HG02885 (cell line): ENCODE measurements at regions not wholly inside any gene's neighbourhood (a gene's known extent, or its start where the extent isn't known, plus 50 kb on each side); places are given as distances from the start of the nearest gene placed in this dataset.

Source experiments
- ATAC-seq: cut with Tn5 transposase; IDR thresholded peaks from one replicate; pipeline ENCODE4 v1.9.1; 2021; ENCODE audit warnings: mild to moderate bottlenecking; ENCODE audit not compliant: unreplicated experiment, poor library complexity

DNA sequence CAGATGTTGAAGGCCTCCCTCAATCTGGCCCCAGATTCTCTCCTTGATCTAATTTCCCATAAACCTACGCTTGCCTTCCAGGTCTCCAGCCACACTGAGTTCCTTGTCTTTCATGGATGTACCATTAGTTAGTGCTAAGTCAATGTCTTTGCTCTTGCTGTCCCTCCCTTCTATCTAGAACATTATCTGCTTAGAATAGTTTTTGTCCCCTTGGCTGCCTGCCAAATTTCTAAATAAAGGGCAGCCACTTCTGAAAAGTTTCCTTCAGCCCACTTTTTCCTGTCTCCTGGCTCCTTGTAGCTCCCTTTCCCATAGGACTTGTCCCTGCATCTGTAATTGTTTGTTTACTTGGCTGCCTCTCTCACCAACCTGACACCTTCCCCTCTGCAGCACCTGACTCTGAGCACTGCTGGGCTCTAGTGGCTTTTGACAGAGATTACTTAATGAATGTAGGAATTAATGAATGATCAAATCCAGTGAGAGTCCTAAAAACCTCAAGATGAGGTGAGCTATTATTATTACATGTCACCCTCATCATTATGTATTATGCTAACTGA lies 58.3 kb downstream of the CXCL12 start:
- no peak for ATAC-seq

DNA sequence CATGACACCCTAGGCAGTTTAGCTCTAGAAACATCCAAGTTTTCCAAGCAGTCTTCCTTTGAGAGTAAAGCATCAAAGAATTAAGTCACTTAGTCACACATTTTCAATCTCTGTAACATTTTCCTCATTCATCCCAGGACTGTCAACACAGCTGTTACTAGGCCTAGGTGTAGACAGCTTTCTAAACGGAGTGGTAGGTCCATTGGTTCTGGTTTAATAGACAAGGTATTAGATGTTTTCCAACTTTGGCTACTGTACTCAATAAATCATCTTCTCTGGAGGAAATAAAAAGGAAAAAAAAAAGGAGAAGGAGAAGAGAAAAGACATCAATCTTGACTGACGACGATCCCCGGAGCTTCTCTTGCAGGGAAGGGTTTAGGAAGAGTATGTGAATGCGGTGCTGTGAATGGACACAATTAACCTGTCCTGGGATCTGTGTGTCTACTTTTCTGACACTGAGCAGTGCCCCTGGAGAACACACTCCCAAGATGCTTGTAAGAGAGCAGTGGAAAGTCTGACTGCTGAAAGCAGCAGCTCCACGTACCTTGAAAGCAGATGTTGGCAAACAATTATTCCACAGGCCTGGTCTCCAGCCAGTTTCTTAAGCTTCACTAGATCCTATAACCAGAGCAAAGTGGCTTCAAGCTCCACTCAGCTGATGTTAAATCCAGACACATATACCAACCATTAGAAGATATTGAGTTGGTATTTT lies 59.1 kb downstream of the CXCL12 start:
- ATAC-seq: no peak

DNA sequence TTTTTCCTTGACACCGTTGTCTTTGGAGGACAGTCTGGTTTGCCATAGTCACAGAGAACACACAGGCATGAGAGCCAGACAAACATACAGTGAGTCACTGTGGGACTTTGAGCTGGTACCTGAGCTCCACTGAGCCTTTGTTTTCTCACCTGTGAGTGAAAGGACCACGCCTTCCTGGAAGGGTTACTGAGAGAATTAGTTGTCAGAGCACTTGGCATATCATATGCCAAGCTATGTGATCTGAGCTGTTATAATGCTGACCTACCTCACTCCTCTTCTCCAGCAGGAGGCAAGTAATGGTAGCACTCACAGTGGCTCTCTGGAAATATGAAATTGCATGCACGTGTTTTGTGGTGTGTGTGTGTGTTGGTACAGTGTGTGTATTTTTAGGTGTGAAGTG lies 59.7 kb downstream of the CXCL12 start:
- ATAC-seq: no peak

DNA sequence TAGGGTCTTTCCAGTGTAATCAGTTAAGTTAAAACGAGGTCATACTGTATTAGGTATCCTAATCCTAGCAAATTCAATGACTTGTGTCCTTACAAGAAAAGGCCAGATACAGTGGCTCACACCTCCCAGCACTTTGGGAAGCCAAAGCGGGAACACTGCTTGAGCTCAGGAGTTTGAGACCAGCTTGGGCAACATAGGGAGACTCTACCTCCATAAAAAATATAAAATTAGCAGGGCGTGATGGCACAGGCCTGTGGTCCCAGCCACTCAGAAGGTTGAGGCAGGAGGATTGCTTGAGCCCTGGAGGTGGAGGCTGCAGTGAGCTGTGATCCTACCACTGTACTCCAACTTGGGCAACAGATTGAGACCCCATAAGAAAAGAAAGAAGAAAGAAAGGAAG lies 61.1 kb downstream of the CXCL12 start:
- no peak for ATAC-seq

DNA sequence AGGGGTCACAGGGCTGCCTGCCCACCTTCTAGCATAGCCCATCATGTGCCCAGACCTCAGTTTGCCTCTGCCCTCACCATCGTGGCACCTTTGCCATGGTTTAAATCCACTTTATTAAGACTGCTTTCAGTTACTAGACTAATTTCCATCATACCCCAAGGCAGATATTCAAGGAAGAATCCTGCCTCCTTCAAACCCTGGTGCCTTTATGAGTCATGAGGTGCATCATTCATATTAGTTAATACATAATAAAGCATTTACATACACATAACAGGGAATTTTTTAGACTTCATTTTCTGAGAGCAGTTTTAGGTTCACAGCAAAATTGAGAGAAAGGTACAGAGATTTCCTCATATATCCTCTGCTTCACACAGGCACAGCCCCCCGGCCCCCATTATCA lies 62.8 kb downstream of the CXCL12 start:
- no peak for ATAC-seq

DNA sequence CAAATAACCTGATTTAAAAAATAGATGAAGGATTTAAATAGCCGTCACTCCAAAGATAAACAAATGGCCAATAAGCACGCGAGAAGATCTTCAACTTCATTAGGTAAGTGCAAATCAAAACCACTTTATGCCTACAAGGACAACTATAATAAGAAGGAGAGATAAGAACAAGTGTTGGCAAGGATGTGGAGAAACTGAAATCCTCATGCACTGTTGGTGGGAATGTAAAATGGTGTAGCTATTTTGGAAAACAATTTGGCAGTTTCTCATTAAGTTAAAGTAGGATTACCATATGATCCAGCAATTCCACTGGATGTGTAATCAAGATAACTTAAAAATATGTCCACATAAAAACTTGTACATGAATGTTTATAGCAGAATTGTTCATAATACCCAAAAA lies 64.1 kb downstream of the CXCL12 start:
- no peak for ATAC-seq

DNA sequence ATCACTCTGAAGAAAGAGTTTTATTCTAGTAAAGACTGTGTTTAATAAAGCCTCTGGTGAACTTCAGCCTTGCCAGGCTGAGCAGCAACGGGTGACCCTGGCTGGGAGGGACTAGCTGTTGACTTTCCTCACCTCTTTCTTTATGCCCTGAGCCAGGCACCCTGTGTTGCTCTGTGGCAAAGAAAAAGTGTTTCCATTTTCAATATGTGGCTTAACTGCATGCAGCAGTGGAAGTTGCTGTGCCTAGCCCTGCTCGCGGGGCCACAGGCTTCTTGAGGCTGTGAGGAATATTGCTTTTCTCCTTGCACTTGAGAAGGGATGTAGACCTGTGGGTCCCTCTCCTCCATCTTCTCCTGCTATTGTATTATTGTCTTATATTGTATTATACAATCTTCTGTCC lies 67.0 kb downstream of the CXCL12 start:
- no peak for ATAC-seq

DNA sequence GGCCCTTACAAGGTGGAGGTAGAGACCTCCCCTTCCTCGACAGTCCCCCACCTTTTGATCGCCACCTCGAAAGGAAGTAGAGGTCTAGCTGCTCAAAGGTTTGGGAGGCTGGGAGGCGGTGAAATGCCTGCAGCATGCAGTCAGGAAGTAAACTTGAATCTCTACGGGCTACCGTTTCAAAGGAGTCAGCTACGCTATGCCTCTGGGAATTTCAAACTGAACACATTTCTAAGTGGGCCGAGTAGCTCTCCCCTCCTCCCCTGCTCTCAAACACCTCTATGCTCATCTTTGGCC lies 68.0 kb downstream of the CXCL12 start:
- ATAC-seq: no peak

DNA sequence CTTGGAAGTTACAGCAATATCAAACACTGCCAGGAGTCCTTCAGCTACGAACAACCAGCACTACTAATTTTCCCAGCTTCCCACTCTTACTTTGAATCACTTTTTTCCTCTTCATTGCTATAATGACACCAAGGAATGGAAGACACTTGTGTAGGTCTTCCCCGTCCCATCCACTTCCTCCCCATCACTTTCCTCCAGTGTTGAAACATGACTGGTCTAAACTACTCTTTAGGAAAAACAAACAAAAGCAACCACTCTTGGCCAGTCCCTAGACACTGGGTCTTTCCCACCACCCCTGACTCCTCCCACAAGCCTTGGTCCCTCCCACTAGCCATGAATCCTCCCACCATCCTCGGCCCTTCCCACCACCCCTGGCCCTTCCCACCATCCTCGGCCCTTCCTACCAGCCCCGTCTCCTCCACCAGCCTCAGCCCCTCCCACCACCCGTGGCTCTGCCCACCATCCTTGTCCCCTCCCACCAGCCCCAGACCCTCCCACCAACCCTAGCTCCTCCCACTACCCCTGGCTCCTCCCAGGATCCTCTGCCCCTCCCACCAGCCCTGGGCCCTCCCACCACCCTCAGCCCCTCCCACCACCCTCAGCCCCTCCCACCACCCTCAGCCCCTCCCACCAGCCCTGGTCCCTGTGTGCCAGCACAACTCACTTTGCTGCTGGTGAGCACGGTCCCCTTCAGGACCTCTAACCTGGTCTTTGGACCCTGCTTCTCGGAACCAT lies 68.5 kb downstream of the CXCL12 start:
- peak; percentile 55 for ATAC-seq

DNA sequence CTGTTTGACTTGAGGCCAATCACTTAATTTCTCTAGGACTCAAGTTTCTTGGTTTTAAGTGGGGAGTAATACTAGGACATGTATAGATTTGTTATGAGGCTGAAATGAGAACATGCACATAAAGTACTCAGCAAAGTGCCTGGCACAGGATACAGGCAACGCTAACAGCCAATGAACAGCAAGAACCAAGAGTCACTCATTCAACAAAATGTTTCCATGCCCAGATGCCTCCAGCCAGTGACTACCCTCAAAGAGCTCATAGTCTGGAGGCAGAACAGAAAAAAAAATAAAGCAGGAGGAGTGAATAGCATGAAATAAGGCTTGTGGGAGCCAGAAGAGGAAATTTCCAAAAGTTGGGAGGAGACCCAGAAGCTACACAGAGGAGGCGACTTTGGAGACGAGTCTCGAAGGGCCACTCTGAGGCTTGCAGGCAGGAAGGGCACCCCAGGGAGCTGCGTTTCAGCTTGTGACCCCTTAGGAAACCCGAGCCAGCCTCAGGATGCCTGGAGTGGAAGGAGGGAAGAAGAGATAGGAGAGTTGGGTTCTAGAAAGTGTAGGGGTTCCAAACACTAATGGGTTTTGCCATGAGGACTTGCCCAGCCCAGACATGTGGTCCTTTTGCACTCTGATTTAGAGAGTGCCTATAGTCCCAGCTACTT lies 70.0 kb downstream of the CXCL12 start:
- no peak for ATAC-seq

DNA sequence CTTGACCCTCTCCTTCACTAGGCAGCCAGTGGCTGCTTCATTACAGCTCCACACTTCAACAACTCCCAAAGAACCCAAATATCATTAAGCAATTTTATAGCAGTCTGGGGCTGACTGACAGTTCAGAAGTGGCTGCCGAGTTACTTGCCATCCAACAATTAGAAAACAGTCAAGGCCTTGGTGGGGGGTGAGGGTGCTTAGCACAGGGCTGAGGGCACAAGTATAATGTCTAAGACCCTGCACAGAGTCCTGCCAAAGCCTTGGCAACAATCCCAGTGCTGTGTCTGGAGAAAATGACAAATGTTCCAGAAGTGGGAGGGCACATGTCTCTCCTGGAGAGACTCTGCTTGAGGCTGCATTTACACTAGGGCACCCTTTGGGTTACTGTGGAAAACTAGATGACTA lies 71.1 kb downstream of the CXCL12 start:
- ATAC-seq: no peak

DNA sequence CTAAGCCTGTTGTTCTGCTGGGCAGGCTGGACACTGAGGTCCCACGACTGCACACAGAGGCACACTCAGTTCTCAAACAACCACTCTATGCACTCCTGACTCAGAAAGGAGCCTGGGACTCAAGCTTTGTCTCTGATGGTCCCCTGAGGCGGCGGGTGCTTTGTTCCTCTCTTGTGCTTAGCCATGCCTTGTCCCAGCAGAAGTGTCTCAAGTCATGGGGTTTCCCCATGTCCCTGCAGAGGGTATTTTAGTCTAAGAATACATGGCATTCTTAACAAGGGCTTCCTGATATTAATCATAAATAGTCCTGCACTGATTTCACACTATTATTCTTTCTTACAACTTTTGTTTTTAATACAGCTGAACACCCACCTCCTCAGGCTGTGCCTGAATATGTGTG lies 72.5 kb downstream of the CXCL12 start:
- no peak for ATAC-seq

DNA sequence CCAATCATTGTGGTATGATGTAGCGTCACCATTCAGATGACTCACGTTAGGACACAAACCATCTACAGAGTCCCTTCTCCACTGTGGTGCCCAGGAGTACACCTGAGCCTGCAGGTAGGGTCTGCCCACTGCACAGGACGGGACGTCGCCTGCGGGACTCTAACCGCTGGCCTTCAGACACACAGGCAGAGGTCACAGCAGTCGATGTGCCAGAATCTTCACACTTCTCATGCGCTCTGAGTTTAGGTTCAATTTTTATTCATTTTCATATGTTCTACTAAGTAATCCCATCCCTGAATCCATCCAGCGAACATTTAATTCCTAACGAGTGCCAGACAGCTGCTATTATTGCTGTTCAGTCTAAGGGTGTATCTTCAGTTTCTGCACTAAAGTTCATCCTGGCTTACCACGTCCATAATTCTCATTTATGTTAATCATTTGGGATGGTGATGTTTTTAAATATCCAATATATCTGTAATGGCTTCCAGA lies 73.3 kb downstream of the CXCL12 start:
- no peak for ATAC-seq

DNA sequence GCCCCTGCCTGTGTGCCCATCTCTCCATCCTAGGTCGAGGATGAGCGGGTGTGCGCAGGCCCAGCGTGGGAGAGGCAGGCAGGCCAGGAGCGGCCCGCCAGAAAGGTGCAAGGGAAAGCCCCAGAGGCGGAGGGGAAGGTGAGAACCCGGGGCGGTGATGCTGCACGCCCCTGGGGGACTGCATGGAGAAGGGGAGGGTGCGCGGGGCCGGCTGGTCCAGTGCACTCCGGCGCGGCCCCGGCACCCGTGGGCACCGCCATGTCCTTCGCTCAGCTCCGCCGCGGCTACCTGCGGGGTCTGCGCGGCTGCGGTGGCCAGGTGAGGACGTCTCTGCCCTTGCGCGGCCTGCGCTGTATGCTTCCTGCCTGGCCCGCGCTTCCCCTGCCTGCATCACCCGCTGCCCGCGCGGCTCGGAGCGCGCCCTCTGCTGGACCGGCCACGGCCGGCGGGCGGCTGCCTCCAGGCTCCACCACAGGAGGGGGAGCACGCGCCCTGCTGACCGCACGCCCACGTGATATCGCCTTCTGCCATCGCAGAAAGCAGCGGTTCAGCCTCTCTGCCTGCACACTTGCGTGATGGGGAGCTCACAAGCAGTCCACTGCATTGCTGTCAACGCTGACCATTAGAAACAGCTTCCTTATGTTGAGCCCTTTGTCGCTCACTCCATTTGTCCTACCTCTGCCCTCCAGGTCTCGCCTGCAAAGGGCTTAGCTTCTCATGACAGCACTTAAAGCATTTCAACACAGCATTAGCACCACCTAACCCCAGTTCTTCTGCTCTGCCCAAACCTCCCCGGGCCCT lies 73.9 kb downstream of the CXCL12 start:
- ATAC-seq: peak; percentile 93

DNA sequence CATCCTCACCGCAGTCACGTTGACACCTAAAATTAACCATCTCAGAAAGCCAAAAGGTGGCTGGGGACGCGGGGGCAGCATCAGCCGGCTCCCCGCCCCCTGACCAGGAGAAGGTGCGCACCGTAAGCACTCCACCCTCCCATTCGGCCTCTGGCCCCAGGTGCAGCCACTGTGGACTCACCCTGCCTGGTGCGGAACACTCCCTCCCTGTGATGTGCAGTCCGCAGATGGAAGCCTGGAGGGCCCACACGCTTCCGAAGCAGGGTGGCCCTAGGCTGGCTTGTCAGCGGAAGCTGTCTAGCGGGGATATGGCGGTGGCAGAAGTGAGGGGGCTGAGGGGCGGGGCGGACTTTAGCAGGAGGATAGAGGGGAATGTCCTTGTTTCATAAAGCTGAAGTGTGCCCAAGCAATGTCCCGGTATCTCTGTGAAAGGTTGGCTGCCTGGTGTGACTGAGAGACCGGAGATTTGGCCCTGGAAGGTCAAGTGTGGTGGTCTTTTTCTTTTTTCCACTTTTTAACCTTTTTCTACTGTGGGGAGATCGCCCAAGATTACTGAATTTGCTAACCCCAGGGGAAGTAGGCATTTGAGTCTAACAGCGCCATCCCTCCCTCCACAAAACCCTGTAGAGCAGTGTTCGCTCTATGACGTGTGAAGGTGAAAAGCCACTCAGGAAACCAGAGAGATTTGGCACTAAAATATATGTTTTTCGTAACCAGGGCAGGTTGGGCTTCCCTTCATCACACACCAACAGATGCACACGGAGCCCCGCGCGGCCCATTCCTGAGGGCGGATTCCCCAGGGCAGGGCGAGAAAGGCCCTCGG lies 74.7 kb downstream of the CXCL12 start:
- no peak for ATAC-seq

DNA sequence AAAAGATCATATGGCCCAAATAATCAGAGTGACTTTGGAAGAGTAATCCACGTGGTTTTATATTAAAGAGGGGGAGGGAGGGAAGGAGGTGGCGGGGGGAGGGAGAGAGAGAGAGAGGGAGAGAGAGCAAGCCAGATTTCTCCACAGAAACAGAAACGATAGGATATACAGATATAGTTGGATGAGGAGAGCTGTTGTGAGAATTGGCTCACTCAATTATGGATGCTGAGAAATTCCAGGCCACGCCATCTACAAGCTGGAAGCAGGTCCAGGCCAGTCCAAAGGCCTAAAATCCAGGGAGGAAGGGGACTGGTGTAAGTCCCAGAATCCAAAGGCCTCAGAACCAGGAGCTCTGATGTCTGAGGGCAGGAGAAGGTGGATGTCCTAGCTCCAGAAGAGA lies 75.5 kb downstream of the CXCL12 start:
- no peak for ATAC-seq

DNA sequence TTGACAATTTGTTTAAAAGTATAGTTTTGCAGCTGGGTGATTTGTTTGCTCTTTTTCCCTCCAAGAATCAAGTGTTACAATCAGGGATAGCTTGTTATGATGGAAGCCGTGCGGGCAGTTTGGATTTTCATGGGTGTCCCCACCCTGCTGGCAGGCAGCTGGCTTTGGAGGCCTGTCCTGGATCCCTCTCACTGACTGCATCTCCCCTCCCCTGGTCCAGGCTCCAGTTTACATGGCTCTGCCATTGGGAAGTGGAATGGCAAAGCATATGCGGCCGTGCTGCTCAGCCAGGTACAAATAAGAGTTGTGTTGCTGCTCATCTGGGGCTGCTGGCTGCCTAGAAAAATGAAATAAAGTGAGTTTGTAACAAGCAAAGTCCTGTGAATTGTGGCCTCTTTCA lies 76.0 kb downstream of the CXCL12 start:
- no peak for ATAC-seq

DNA sequence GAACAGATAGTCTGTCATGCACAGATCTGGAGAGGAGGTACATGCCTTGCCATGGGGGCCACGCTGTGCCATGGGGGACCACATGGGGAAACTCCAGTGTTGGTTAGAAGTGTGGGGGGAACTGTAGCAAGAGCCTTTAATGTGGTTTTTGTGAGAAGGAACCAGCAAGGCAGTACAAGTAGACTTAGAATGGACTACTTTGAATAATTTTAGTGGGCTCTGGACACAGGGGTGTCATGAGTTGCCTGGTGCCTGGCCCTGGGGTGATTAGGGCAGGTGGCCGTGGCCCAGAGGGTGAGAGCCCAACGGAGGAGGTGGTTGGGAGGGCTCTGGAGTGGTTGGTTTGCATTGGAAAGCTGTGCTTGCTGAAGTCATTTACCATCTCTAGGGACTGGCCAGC lies 77.2 kb downstream of the CXCL12 start:
- ATAC-seq: peak; percentile 28

DNA sequence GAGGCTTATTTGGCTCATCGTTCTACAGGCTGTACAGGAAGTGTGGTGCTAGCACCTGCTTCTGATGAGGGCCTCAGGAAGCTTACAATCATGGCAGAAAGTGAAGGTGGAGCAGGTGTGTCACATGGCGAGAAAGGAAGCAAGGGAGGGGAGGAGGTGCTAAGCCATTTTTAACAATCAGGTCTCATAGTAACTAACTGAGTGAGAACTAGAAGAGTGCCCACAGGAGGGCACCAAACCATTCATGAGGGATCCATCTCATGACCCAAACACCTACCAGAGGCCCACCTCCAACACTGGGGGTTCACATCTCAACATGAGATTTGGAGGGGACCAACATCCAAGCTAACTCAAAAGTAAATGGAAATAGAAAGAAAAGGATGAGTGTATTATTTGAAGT lies 78.1 kb downstream of the CXCL12 start:
- ATAC-seq: no peak
